Ascending aorta (tissue), 2 donors: ENCODE measurements at regions not wholly inside any gene's neighbourhood (a gene's known extent, or its start where the extent isn't known, plus 50 kb on each side); places are given as distances from the start of the nearest gene placed in this dataset.

Experiments
- DNase-seq, 2 donors: peaks; one replicate each; pipeline ENCODE4 v3.0.0-alpha.2; 2019; ENCODE audit warnings: low spot score in 2 of 2
- H3K27ac ChIP-seq, 2 donors: fragments of 200-600 bp; sonication (generic); one replicate each; pipeline ENCODE4 v1.5.1; 2016 to 2017; ENCODE audit warnings: mild to moderate bottlenecking in 1 of 2
- H3K27me3 ChIP-seq: fragments of 200-600 bp; sonication (generic); one replicate; pipeline ENCODE4 v1.5.1; 2017
- H3K36me3 ChIP-seq, 2 donors: fragments of 200-600 bp; sonication (generic); one replicate each; pipeline ENCODE4 v1.5.1; 2016
- H3K4me1 ChIP-seq, 2 donors: fragments of 200-600 bp; sonication (generic); one replicate each; pipeline ENCODE4 v1.5.1; 2016 to 2017; ENCODE audit warnings: mild to moderate bottlenecking in 1 of 2
- H3K4me3 ChIP-seq, 2 donors: fragments of 200-600 bp; sonication (generic); one replicate each; pipeline ENCODE4 v1.5.1; 2016 to 2017; ENCODE audit warnings: mild to moderate bottlenecking in 1 of 2
- H3K9me3 ChIP-seq, 2 donors: fragments of 200-600 bp; sonication (generic); one replicate each; pipeline ENCODE4 v1.5.1; 2016
- intact Hi-C: fragments of 100-400 bp; cut with DNase I; formaldehyde crosslinking; loops from one replicate; pipeline ENCODE4 v1.15.1; 2023
- TF ChIP-seq, protein P1 (sequence below), 3 experiments: fragments of 200-600 bp in 2 of 3; fragments of 450-650 bp in 1 of 3; sonication (generic) in 2 of 3; IDR thresholded peaks; one replicate each; pipeline ENCODE4 v1.5.1; 2016 to 2019; ENCODE audit warnings: antibody characterized with exemption in 3 of 3, mild to moderate bottlenecking in 1 of 3, moderate library complexity in 1 of 3

DNA sequence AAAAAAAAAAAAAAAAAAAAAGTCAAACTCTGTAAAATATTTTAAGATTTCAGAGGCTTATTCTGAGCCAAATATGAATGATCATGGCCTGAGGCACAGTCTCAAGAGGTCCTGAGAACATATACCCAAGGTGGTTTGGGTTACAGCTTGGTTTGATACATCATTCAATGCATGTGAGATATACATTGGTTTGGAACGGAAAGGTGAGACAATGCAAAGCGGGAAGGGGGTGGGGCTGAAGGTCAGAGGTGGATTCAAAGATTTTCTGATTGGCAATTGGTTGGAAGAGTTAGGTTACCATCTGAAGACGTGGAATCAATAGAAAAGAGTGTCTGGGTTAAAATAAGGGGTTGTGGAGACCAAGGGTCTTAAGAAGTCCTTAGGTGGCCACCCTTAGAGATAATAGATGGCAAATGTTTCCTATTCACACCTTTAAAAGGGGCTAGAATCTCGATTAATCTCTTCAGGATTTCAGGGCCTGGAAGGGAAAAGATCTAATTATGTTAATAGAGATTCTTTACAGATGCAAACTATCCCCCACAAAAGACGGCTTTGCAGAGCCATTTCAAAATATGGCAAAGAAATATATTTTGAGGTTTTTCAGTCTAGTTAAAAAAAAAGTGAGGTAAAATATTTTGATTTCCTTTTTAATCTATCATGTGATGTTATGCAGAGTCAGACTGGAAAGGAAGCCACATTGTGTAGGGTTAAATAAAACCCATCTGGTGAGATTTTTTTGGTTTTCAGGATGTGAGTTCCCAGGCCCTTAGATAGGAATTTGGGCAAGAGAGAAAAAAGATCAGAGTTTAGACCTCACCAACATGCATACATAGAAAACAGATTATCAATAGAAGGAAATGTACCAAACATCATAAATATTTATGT lies 173.8 kb upstream of the CNOT2 start:
- no peaks in the 10 kb centered on the region for H3K4me1 ChIP-seq

DNA sequence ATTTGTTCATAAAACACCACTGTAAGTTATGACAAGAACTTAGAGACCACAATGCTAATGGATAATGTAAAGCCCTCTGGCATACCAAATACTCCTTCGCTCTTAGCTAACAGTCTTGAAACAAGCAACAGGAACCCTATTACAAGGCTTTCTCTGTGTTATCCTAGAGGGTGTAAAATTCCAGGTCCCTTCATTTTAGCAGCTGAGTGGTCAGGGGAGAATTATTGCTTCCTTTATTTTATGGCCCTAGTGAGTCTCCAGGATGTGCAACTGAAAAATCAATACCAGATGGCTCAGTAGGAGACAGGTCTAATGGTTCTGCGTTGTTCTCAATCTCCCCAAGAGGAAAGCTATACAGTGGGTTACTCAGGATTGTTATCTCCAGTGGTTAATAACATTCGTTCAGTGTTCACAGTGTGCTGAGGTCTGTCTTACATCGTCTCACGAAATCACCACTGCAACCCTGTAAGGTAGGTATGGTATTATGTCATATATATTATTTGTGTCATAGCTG lies 172.7 kb upstream of the CNOT2 start:
- no peaks in the 10 kb centered on the region for H3K27me3 ChIP-seq
- H3K27ac ChIP-seq: no peak overlapping the region
- intact Hi-C loops: no loop called here
- DNase-seq: no peak
- no peaks in the 10 kb centered on the region for H3K36me3 ChIP-seq
- no peaks in the 10 kb centered on the region for H3K9me3 ChIP-seq
- no peaks in the 10 kb centered on the region for H3K4me1 ChIP-seq
- H3K4me3 ChIP-seq: no peak overlapping the region
- TF ChIP-seq, protein P1, sequence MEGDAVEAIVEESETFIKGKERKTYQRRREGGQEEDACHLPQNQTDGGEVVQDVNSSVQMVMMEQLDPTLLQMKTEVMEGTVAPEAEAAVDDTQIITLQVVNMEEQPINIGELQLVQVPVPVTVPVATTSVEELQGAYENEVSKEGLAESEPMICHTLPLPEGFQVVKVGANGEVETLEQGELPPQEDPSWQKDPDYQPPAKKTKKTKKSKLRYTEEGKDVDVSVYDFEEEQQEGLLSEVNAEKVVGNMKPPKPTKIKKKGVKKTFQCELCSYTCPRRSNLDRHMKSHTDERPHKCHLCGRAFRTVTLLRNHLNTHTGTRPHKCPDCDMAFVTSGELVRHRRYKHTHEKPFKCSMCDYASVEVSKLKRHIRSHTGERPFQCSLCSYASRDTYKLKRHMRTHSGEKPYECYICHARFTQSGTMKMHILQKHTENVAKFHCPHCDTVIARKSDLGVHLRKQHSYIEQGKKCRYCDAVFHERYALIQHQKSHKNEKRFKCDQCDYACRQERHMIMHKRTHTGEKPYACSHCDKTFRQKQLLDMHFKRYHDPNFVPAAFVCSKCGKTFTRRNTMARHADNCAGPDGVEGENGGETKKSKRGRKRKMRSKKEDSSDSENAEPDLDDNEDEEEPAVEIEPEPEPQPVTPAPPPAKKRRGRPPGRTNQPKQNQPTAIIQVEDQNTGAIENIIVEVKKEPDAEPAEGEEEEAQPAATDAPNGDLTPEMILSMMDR (IDR thresholded peaks at IDR 0.05): no peak

More for the DNA sequence above, 173.8 kb upstream of the CNOT2 start:
- Histone ChIP-seq H3K36me3 (no peaks in the 10 kb centered on the region), H3K27ac (no peak overlapping the region), H3K27me3 (no peaks in the 10 kb centered on the region), H3K4me3 (no peak overlapping the region), H3K9me3 (no peaks in the 10 kb centered on the region)
- intact Hi-C loops: no loop called here
- TF ChIP-seq, protein P1 (IDR thresholded peaks at IDR 0.05): no peak
- no peak for DNase-seq

DNA sequence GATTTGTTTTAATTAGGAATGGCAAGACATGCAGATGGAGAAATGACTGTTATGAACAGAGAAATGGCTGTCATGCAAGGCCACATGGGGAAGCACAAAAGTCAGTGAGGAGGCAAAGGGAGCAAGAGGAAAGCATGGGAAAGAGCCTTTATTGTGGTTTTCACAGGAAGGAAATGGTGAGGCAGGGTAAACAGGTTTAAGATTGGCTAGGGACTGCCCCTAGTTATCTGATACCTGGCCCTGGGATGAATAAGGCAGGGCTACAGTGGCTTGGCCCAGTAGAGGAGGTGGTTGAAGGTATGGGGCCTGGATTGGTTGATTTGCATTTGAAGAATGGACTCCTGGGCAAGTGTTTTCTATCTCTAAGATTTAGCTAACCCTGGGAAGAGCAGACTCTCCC lies 168.7 kb upstream of the CNOT2 start:
- H3K4me3 ChIP-seq: no peak overlapping the region
- no peaks in the 10 kb centered on the region for H3K27me3 ChIP-seq
- no peaks in the 10 kb centered on the region for H3K36me3 ChIP-seq
- TF ChIP-seq, protein P1 (IDR thresholded peaks at IDR 0.05): no peak
- no peak for DNase-seq
- H3K27ac ChIP-seq: no peak overlapping the region
- H3K9me3 ChIP-seq: no peaks in the 10 kb centered on the region
- no peaks in the 10 kb centered on the region for H3K4me1 ChIP-seq
- intact Hi-C loops: no loop called here

DNA sequence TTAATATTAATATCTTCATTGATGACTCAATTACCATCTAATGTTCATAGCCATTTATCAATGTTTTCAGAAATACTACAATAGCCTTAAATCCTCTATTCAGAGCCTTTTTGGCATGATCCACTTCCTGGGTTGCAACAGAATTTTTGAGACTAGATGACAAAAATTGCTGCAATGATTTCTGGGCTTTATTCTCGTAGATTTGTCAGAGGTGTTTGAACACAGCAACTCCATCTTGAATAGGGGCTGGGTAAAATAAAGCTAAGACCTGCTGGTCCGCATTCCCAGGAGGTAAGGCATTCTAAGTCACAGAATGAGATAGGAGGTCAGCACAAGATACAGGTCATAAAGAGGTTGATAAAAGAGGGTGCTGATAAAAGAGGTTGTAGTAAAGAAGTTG lies 165.8 kb upstream of the CNOT2 start:
- DNase-seq: no peak
- no peak overlapping the region for H3K4me3 ChIP-seq
- H3K27me3 ChIP-seq: no peaks in the 10 kb centered on the region
- no peaks in the 10 kb centered on the region for H3K36me3 ChIP-seq
- H3K27ac ChIP-seq: no peak overlapping the region
- H3K9me3 ChIP-seq: no peaks in the 10 kb centered on the region
- TF ChIP-seq, protein P1 (IDR thresholded peaks at IDR 0.05): no peak
- no peaks in the 10 kb centered on the region for H3K4me1 ChIP-seq
- intact Hi-C loops: no loop called here

DNA sequence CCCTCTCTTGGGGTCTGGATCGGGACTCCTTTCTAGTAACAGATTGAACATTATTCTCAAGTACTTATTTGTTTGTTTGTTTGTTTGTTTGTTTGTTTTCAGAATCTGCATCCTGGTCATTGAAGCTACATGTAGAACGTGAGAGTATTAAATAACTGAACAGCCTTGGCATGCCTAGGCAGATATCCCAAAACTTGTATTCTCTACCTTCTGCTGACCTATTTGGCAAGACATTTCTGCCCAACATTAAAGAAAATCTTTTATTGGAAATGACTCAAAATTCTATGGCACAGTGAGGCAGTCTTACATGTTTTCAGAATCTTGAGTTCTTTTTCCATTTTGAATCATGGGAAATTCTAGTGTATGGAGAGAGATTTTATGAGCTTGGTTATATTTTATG lies 165.1 kb upstream of the CNOT2 start:
- intact Hi-C loops: no loop called here

More for the DNA sequence above, 165.1 kb upstream of the CNOT2 start:
- DNase-seq: no peak
- TF ChIP-seq, protein P1 (IDR thresholded peaks at IDR 0.05): no peak
- H3K27ac ChIP-seq: no peak overlapping the region
- no peaks in the 10 kb centered on the region for H3K27me3 ChIP-seq
- no peak overlapping the region for H3K4me3 ChIP-seq
- H3K4me1 ChIP-seq: no peaks in the 10 kb centered on the region
- no peaks in the 10 kb centered on the region for H3K36me3 ChIP-seq
- no peaks in the 10 kb centered on the region for H3K9me3 ChIP-seq
